Naive B cell (primary cell): ENCODE measurements at regions not wholly inside any gene's neighbourhood (a gene's known extent, or its start where the extent isn't known, plus 50 kb on each side); places are given as distances from the start of the nearest gene placed in this dataset.
"Not testable (repeated sequence)": the region's sequence is repeated elsewhere in the genome, so short reads cannot be mapped to it uniquely, and the experiment has no call there.

Experiments used
- ATAC-seq, 2 donors: fragments of 150-1000 bp; cut with Tn5 transposase; 2 replicates each; pipeline ENCODE4 v1.10.0; 2021; ENCODE audit warnings: low read depth in 2 of 2, mild to moderate bottlenecking in 2 of 2, moderate library complexity in 2 of 2
- DNase-seq: peaks from one replicate; pipeline ENCODE4 v3.0.0; 2022
- H3K27ac Mint-ChIP-seq, 6 donors: one replicate each; pipeline ENCODE4 v1.8.0; 2020 to 2022; ENCODE audit warnings: mild to moderate bottlenecking in 6 of 6, mixed read lengths in 6 of 6, moderate library complexity in 5 of 6, inconsistent platforms in 2 of 6
- H3K27me3 Mint-ChIP-seq, 3 donors: one replicate each; pipeline ENCODE4 v1.8.0; 2021 to 2022; ENCODE audit warnings: mixed read lengths in 3 of 3, mild to moderate bottlenecking in 1 of 3
- H3K36me3 Mint-ChIP-seq, 2 donors: one replicate each; pipeline ENCODE4 v1.8.0; 2020 to 2022; ENCODE audit warnings: mixed read lengths in 2 of 2, inconsistent platforms in 1 of 2, mild to moderate bottlenecking in 1 of 2
- H3K4me1 Mint-ChIP-seq, 3 donors: one replicate each; pipeline ENCODE4 v1.8.0; 2020 to 2022; ENCODE audit warnings: mixed read lengths in 3 of 3, inconsistent platforms in 1 of 3, mild to moderate bottlenecking in 1 of 3, moderate library complexity in 1 of 3
- H3K4me3 Mint-ChIP-seq, 8 donors: one replicate each; pipeline ENCODE4 v1.8.0; 2020 to 2022; ENCODE audit warnings: mild to moderate bottlenecking in 8 of 8, mixed read lengths in 8 of 8, moderate library complexity in 8 of 8, inconsistent platforms in 2 of 8
- H3K9me3 Mint-ChIP-seq, 7 donors: one replicate each; pipeline ENCODE4 v1.8.0; 2020 to 2022; ENCODE audit warnings: mixed read lengths in 7 of 7, mild to moderate bottlenecking in 5 of 7, inconsistent platforms in 2 of 7, moderate library complexity in 1 of 7

- DNase-seq (no peak), ATAC-seq (no peak)
- Mint-ChIP-seq H3K27ac (no peak overlapping the region), H3K36me3 (no peaks in the 10 kb centered on the region), H3K27me3 (no peaks in the 10 kb centered on the region), H3K4me1 (no peaks in the 10 kb centered on the region), H3K4me3 (no peak overlapping the region), H3K9me3 (peaks cover 0 to 12% (median 5%) of the 10 kb centered on the region in 7 donors)
These were observed 911.8 kb downstream of the FSCB start for GRCh38 chr14:43595096-43595772.

GRCh38 chr14:43591776-43592175, 915.3 kb downstream of the FSCB start:
- no peaks in the 10 kb centered on the region for H3K36me3 Mint-ChIP-seq
- H3K4me1 Mint-ChIP-seq, result no peaks in the 10 kb centered on the region
- peaks cover 0 to 8% (median 0%) of the 10 kb centered on the region in 7 donors for H3K9me3 Mint-ChIP-seq
- H3K27ac Mint-ChIP-seq, result no peak overlapping the region
- H3K27me3 Mint-ChIP-seq, result no peaks in the 10 kb centered on the region
- DNase-seq, result no peak
- H3K4me3 Mint-ChIP-seq, result no peak overlapping the region
- ATAC-seq, result no peak

GRCh38 chr14:43587183-43587582, 919.9 kb downstream of the FSCB start:
- ATAC-seq (no peak), DNase-seq (no peak)
- H3K9me3 Mint-ChIP-seq, result peaks cover 0 to 5% (median 1%) of the 10 kb centered on the region in 7 donors
- H3K4me1 Mint-ChIP-seq, result no peaks in the 10 kb centered on the region
- peak overlapping the region in 1 of 6 donors; percentile 60 for H3K27ac Mint-ChIP-seq
- H3K4me3 Mint-ChIP-seq, result no peak overlapping the region
- no peaks in the 10 kb centered on the region for H3K27me3 Mint-ChIP-seq
- H3K36me3 Mint-ChIP-seq, result no peaks in the 10 kb centered on the region

GRCh38 chr14:43579671-43580070, 927.4 kb downstream of the FSCB start:
- Mint-ChIP-seq H3K4me3 (no peak overlapping the region), H3K27me3 (no peaks in the 10 kb centered on the region), H3K27ac (no peak overlapping the region), H3K9me3 (peaks cover 0 to 17% (median 6%) of the 10 kb centered on the region in 7 donors), H3K4me1 (no peaks in the 10 kb centered on the region), H3K36me3 (no peaks in the 10 kb centered on the region)
- ATAC-seq (no peak), DNase-seq (no peak)

GRCh38 chr14:43568022-43568421, 939.1 kb downstream of the FSCB start:
- no peak for ATAC-seq
- no peak overlapping the region for H3K27ac Mint-ChIP-seq

GRCh38 chr14:43548368-43548767, 958.7 kb downstream of the FSCB start:
- ATAC-seq, result no peak
- peaks cover 0 to 2% (median 0%) of the 10 kb centered on the region in 7 donors for H3K9me3 Mint-ChIP-seq
- H3K4me3 Mint-ChIP-seq, result no peak overlapping the region

More at GRCh38 chr14:43568022-43568421, 939.1 kb downstream of the FSCB start:
- no peaks in the 10 kb centered on the region for H3K27me3 Mint-ChIP-seq
- no peaks in the 10 kb centered on the region for H3K4me1 Mint-ChIP-seq
- no peak for DNase-seq
- H3K36me3 Mint-ChIP-seq, result no peaks in the 10 kb centered on the region
- H3K9me3 Mint-ChIP-seq, result peaks cover 0 to 2% (median 0%) of the 10 kb centered on the region in 7 donors
- no peak overlapping the region for H3K4me3 Mint-ChIP-seq

GRCh38 chr14:43547596-43547995, 959.5 kb downstream of the FSCB start:
- H3K36me3 Mint-ChIP-seq, DNase-seq, H3K9me3 Mint-ChIP-seq, ATAC-seq, H3K4me1 Mint-ChIP-seq, H3K27ac Mint-ChIP-seq, H3K27me3 Mint-ChIP-seq, H3K4me3 Mint-ChIP-seq: not testable (repeated sequence)

More at GRCh38 chr14:43548368-43548767, 958.7 kb downstream of the FSCB start:
- Mint-ChIP-seq H3K36me3 (no peaks in the 10 kb centered on the region), H3K27me3 (no peaks in the 10 kb centered on the region), H3K4me1 (no peaks in the 10 kb centered on the region), H3K27ac (no peak overlapping the region)
- no peak for DNase-seq

- Mint-ChIP-seq H3K36me3 (no peaks in the 10 kb centered on the region), H3K9me3 (peaks cover 0 to 4% (median 0%) of the 10 kb centered on the region in 7 donors), H3K4me3 (no peak overlapping the region), H3K27me3 (peaks cover 0 to 5% (median 0%) of the 10 kb centered on the region in 3 donors), H3K4me1 (no peaks in the 10 kb centered on the region), H3K27ac (no peak overlapping the region)
- no peak for ATAC-seq
- DNase-seq, result no peak
These were observed 965.7 kb downstream of the FSCB start for GRCh38 chr14:43541356-43541755.

GRCh38 chr14:43540948-43541347, 966.1 kb downstream of the FSCB start:
- Mint-ChIP-seq H3K4me1 (no peaks in the 10 kb centered on the region), H3K27ac (no peak overlapping the region), H3K36me3 (no peaks in the 10 kb centered on the region), H3K4me3 (no peak overlapping the region), H3K9me3 (peaks cover 0 to 4% (median 0%) of the 10 kb centered on the region in 7 donors), H3K27me3 (peaks cover 0 to 5% (median 0%) of the 10 kb centered on the region in 3 donors)
- no peak for DNase-seq
- ATAC-seq, result no peak

- Mint-ChIP-seq H3K27ac (no peak overlapping the region), H3K4me3 (no peak overlapping the region), H3K36me3 (no peaks in the 10 kb centered on the region), H3K27me3 (peaks cover 0 to 5% (median 0%) of the 10 kb centered on the region in 3 donors), H3K9me3 (peaks cover 3 to 10% (median 8%) of the 10 kb centered on the region in 7 donors), H3K4me1 (no peaks in the 10 kb centered on the region)
- DNase-seq (no peak), ATAC-seq (no peak)
These were observed 967.9 kb downstream of the FSCB start for GRCh38 chr14:43539210-43539609.

GRCh38 chr14:43535231-43535838, 971.7 kb downstream of the FSCB start:
- Mint-ChIP-seq H3K9me3 (peaks cover 3 to 18% (median 10%) of the 10 kb centered on the region in 7 donors), H3K27ac (peak overlapping the region in 1 of 6 donors; percentile 14), H3K4me1 (no peaks in the 10 kb centered on the region), H3K4me3 (no peak overlapping the region), H3K36me3 (no peaks in the 10 kb centered on the region), H3K27me3 (peaks cover 0 to 5% (median 0%) of the 10 kb centered on the region in 3 donors)
- DNase-seq (no peak), ATAC-seq (no peak)

GRCh38 chr14:43532825-43533416, 974.2 kb downstream of the FSCB start:
- ATAC-seq, result no peak
- Mint-ChIP-seq H3K4me3 (no peak overlapping the region), H3K36me3 (no peaks in the 10 kb centered on the region), H3K4me1 (no peaks in the 10 kb centered on the region), H3K27ac (no peak overlapping the region), H3K9me3 (peaks cover 3 to 19% (median 10%) of the 10 kb centered on the region in 7 donors), H3K27me3 (no peaks in the 10 kb centered on the region)
- no peak for DNase-seq

GRCh38 chr14:43528321-43528720, 978.8 kb downstream of the FSCB start:
- no peak for DNase-seq
- no peak overlapping the region for H3K4me3 Mint-ChIP-seq
- no peaks in the 10 kb centered on the region for H3K4me1 Mint-ChIP-seq
- H3K9me3 Mint-ChIP-seq, result peaks cover 0 to 7% (median 0%) of the 10 kb centered on the region in 7 donors
- no peaks in the 10 kb centered on the region for H3K27me3 Mint-ChIP-seq
- ATAC-seq, result no peak
- no peak overlapping the region for H3K27ac Mint-ChIP-seq
- no peaks in the 10 kb centered on the region for H3K36me3 Mint-ChIP-seq

GRCh38 chr14:43525658-43526057, 981.4 kb downstream of the FSCB start:
- DNase-seq (no peak), ATAC-seq (no peak)
- Mint-ChIP-seq H3K4me1 (no peaks in the 10 kb centered on the region), H3K27ac (no peak overlapping the region), H3K36me3 (no peaks in the 10 kb centered on the region), H3K9me3 (peaks cover 0 to 1% (median 0%) of the 10 kb centered on the region in 7 donors), H3K4me3 (no peak overlapping the region), H3K27me3 (no peaks in the 10 kb centered on the region)
